OCI-LY3 (cell line): ENCODE measurements at regions not wholly inside any gene's neighbourhood (a gene's known extent, or its start where the extent isn't known, plus 50 kb on each side); places are given as distances from the start of the nearest gene placed in this dataset.

Experiments used
- EZH2phosphoT487 ChIP-seq: fragments of 200-600 bp; shearing (Covaris generic); IDR thresholded peaks from 2 replicates; pipeline ENCODE4 v1.6.1; 2018; ENCODE audit warnings: antibody characterized with exemption, mixed run types, low read depth
- TF ChIP-seq, protein P1 (sequence below): fragments of 200-600, 300-600 bp; sonication (generic); IDR thresholded peaks from 2 replicates; pipeline ENCODE4 v1.5.1; 2014; ENCODE audit warnings: antibody characterized with exemption, low read length, low read depth

DNA sequence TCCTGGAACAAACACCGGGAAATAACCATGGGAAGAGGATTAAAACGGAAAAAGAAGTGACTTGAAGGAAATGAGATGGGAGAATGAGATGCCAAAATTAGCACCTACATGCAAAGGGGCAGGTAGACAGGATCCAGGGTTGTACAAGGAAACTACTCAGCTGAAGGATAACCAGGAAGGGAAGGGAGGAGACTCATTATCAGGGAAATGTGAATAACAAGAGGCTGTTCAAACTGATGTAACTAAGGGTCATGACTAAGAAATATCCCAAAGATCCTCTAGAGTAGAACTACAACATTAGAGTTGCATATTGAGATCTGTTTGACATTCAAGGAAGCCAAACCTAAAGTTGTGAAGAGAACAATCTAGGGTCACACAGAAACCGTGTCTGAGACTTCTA, 166.2 kb upstream of the SP8 start:
- TF ChIP-seq EZH2phosphoT487 = no peak
- TF ChIP-seq, protein P1, sequence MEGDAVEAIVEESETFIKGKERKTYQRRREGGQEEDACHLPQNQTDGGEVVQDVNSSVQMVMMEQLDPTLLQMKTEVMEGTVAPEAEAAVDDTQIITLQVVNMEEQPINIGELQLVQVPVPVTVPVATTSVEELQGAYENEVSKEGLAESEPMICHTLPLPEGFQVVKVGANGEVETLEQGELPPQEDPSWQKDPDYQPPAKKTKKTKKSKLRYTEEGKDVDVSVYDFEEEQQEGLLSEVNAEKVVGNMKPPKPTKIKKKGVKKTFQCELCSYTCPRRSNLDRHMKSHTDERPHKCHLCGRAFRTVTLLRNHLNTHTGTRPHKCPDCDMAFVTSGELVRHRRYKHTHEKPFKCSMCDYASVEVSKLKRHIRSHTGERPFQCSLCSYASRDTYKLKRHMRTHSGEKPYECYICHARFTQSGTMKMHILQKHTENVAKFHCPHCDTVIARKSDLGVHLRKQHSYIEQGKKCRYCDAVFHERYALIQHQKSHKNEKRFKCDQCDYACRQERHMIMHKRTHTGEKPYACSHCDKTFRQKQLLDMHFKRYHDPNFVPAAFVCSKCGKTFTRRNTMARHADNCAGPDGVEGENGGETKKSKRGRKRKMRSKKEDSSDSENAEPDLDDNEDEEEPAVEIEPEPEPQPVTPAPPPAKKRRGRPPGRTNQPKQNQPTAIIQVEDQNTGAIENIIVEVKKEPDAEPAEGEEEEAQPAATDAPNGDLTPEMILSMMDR = no peak
